HCEC 1CT (cell line): ENCODE measurements at regions not wholly inside any gene's neighbourhood (a gene's known extent, or its start where the extent isn't known, plus 50 kb on each side); places are given as distances from the start of the nearest gene placed in this dataset.

Experiments
- DNase-seq: peaks from one replicate; pipeline ENCODE4 v3.0.0-alpha.2; 2017

DNA sequence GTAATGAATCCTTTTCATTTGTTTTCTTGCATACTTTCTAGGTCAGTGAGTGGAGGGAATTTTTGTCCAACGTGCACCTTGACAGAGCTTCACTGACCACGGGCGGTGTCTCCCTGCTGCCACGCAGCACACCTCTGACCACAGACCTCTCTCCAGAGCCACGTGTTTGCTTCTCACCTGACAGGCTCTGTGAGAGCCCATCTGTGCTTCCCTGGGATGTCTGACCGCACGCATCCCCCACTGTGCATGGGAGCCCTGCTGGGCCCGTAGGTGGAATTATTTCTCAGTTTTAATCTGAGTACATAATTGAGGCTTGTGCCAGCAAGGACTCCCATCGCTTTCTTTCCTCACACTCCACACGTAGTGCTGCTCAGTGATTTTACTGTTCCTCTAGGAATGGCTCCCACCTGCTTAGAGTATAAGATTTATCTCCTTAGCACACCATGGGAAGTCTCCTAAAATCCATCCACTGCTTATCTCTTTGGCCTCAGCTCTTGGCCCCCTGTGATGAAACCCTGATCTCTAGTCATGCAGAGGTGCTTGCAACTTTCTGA is 482.6 kb downstream of the TSN start:
- DNase-seq, result no peak

DNA sequence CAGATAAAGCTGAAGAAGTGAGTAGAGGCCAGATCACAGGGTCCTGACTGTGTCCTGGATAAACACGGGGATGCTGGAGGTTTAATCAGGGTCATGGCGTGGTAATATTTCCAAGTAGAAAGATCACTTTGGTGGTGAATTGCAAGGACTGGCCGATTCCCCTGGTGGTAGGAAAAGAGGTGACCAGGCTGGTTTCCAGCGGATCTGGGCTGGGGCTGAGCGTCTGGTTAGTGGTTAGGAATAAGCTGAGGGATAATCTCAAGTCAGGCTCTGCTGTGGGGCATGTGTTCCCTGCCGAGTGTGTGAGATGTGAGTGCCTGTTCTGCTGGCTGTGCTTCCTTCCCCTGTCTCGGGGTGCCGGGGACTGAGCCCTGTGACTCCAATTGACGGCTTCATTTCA is 484.0 kb downstream of the TSN start:
- no peak for DNase-seq

DNA sequence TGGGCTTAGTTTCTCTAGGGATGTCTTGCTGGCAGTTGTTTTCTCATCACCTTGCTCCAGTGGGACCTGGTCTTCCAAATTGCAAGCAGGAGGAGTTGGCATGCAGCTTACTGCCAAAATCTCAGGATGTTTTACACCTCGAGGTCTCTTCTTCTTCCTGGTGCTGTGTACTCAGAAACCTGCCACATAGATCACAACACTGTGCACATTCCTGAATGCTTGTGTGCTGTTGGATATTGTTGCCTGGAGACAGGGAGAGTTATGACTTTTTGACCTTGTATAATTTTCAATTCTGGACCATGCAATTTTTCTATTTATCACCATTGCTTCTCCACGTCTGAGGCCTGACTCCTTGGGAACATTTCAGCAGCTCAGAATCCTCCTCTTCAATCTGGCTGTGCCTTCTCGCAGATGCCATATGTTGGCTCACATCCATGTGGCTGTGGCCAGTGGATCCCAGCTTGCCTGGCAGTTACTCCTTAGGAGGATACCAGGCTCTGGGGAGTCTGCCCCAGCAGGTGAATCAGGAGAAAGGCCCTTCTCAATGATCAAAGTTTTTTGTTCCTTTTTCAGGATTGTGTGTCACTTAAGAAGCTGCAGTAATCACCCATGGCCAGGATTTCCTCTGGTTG is 489.3 kb downstream of the TSN start:
- no peak for DNase-seq

DNA sequence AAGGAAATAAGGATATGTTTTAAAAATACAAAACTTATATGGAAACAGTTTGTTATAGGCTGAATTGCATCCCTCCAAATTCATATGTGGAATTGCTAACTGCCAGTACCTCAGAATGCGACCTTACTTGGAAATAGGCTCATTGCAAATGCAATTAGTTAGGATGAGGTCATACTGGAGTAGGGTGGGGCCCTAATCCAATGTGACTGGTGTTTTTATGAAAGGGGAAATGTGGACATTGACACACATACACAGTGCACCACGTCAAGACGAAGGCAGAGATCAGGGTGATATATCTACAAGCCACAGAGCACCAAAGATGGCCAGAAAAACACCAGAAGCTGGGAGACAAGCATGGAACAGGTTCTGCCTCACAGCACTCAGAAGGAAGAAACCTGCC is 494.2 kb downstream of the TSN start:
- no peak for DNase-seq

DNA sequence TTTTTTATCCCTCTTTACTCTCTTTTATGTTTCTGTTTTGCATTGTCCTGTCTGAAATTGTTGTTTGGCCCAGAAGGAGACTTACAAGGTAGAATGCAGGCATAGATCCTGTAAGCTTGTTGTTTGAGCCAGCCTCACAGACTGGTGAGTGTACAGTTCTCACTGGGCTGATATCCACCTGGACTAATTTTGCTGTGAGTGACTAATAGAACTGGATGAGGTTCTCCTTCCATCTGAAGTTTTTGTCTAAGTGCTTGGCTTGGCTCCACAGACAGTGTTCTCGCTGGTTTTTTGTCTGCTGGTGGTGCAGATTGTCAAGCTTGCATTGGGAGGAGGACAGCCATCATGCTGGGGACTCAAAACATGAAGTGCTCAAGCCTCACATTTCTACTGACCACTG is 495.7 kb downstream of the TSN start:
- DNase-seq, result no peak

DNA sequence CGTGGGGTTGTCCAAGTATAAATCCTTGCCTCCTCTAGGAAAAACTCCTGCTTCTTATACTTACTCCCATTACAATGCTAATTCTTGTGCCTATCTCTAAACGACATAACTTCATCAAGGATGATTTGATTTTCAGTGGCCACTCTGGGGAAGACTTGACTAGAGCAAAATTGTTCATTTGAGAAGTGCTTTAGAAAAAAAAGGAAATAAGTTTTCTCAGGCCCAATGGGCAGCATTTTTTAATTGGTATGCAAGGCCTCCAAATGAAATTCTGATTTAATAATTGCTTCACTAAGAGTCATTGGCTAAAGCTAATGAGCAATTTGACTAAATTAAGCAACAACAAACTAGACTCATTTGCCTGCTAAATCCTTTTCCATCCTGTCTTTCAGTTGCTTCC is 496.1 kb downstream of the TSN start:
- no peak for DNase-seq

DNA sequence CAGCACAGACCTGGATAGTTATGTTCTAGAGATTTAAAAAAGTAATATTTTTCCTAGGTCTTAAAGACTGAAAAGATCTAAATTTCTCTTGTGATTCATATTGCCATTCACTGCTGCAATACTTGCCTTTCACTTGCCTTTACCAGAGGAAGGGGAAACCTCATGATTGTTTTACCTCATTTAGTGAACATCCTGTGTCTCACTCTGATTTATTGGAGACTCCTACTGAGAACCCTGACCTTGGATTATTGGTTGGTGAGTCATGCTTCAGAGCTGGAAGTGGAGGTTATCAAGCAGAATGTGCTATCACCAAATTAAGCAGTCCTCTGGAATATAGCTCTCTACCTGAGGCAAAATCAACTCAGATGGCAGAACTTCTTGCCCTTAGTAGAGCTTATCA is 500.5 kb downstream of the TSN start:
- no peak for DNase-seq

DNA sequence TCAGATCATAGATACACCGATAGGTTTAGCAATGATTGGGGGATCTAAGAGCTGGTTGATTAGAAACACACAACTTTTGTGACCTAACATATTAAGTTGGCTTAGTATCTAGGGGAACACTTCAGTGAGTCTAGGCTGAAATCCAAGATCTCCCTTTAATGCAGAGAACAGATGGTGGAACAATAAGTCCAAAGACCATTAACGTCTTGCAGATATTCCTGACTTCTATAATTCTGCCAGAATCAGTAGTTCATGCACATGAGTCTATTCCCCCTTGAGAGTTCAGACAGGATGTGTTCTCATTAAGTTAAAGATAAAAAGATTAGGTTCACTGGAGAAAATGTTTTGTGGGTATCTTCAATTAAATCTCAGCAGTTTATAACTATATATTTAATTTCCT is 506.5 kb downstream of the TSN start:
- no peak for DNase-seq

DNA sequence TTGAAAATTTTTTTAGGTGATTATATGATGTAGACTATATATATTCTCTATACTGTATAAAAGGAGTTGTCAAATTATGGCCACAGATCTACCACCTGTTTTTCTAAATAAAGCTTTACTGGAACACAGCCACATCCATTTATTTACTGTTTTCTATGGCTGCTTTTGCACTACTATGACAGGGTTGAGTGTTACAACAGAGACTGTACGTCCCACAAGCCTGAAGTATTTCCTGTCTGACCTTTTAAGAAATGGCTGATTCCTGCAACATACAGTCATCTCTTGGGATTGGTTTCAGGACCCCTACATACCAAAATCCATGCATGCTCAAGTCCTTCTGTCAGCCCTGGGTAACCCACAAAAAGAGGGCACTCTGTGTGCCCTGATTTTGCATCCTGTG is 508.3 kb downstream of the TSN start:
- no peak for DNase-seq

DNA sequence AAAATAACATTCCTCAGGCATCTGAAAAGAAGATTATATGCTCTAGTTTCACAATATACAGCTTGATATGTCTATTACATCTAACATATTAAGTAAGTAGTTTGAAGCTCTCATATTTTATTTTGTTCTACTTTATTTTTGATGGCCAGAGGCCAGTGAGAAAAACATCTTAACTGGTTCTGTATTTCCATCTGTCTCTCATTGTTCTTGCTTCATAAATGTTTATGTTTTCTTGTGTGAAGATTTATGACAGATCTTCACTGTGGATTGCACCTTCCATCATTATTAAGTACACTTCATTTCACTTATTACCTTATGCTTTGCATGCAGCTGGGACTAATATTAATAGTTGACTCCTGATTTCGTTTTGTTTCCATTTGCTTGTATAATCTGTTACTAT is 511.2 kb downstream of the TSN start:
- no peak for DNase-seq

DNA sequence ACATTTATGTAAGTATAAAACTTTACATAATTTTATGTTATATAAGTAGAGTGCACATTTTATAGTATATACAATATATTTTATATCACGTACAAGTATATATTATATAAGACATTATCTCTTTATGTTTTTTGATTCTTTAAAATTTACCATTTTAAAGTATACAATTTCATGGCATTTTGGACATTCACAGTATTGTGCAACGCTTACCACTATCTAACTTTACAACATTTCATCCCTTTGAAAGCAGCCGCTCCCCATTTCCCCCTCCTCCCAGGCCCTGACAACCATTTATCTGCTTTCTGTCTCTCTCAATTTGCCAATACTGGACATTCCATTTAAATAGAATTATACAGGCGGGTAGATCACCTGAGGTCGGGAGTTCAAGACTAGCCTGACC is 512.5 kb downstream of the TSN start:
- DNase-seq, result no peak

DNA sequence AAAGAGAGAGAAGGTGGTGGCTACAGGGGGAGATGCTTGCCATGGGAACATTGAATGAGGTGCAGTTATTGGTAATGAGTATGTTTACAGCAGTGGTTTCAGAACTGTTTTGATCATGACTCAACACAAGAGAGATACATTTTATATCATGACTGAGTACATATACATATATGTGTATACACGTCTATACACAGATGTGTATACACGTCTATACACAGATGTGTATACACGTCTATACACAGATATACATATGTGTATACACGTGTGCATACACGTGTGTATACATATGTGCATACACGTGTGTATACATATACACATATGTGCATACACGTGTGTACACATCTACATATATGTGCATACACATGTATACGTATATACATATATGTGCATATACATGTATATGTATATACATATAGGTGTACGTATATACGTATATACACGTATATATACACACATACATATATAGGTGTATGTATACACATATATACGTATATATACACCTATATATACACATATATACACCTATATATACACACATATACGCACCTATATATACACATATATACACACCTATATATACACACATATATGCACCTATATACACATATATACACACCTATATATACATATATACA is 518.5 kb downstream of the TSN start:
- no peak for DNase-seq

DNA sequence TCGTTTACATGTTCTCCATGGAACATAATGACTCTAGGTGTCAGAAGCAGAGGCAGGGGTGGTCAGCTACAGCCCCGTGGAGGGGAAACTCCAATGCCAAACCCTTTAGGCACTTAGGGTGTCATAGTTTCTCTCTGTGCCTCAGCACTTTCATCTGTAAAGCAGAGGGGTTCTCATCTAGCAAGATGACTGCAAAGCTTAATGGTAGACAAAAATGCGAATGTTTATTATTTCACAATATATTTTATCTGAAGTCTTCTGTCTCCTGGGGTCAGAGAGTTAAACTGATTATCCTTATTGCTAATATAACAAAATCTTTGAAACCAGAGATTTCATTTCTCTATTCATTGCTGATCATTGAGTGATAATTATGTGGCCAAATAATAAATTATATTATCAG is 522.5 kb downstream of the TSN start:
- DNase-seq, result no peak

DNA sequence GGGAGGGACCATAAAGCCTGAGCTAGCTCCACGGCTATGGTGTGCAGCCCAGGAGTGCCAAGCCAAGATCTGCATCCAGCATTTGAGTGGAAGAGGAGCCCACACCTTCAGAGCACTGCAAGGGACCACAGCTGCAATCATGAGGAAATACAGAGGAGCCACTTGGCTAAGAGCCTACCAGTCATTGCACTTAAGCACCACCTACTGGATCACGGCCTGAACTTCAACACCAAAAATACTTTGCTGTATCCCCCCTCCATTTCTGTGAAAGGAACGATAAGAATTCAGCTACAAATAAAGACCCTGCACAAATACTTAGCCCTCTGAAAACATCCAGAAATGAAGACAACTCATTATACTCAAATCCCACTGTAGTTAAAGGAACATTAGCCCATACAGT is 545.3 kb downstream of the TSN start:
- no peak for DNase-seq

DNA sequence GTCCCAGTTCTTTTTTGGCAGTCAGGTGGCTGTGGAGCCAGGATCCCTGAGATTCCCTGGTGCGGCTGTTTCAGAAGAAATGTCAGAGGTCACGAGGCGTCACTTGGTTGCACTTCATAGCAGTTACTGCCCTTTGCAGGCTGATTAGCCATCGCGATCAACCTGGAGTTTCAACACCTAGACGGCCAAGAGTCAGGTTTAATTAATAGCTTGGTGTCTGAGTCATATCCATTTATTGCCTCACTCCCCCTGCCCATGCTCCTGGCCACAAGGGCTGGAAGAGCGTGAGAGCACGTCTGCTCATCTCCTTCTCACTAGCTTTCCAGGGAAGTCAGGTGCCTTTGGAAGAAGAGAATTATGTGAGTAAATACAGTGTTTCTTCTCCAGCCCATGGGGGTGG is 552.3 kb downstream of the TSN start:
- no peak for DNase-seq

DNA sequence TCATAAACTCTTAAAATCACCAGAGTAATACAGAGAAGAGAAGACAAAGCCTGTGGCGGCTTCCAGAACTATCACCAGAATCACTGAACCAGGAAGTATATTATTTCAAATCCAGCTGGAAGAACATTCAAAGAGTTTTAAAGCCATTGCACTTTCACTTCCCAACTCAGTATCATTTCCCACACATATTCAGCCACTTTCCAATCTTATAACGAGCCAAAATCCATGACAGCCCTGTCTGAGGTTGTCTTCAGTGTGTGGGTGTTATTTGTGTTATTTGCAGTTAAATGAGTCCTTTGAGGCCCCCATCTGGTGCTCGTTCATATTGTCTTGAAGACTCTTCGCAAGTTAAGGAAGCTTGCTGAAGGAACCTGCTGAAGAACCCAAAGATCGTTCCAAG is 559.9 kb downstream of the TSN start:
- DNase-seq, result no peak

DNA sequence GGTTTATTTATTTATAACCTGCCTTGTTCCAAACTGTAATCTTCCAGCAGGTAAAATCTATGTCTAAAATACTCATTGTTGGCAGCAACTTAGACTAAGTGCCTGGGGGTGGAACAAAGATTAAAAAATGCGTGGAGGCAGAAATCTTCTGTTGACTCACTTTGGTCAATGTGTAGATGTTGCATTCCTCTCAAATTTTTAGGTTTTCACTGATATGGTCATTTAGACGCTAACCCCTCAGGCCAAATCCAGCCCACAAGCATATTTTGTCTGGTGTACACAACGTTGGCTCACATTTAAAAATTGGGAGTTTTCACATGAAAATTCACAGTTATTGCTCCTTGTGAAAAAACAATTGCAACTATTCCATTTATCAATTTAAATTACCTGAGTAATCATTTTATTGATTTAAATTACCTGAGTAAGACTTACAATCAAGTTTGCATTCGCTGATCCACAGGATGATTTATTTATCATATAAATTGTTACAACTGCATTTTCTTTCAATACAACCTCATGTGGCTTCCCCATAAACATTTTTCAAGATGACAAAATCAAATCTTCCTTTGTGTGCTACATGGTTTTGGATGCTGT is 564.2 kb downstream of the TSN start:
- no peak for DNase-seq

DNA sequence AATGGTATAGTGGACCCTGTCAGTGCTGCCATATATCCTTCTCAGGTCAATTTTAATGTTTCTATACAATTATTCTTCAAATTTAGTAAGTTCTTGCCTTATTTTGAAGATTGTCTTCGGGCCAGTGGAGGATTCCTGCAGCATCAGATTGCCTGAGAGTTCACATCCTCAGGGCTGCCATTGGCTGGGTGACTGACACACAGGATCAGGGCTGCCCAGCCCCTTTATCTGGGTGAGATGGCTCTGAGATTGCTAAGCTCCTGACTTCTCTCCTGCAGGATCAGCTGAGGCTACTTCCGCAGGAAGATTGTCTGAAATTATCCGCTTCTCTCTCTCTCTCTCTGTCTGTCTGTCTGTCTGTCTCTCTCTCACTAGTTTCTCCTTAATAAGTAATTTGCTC is 567.4 kb downstream of the TSN start:
- DNase-seq, result no peak

DNA sequence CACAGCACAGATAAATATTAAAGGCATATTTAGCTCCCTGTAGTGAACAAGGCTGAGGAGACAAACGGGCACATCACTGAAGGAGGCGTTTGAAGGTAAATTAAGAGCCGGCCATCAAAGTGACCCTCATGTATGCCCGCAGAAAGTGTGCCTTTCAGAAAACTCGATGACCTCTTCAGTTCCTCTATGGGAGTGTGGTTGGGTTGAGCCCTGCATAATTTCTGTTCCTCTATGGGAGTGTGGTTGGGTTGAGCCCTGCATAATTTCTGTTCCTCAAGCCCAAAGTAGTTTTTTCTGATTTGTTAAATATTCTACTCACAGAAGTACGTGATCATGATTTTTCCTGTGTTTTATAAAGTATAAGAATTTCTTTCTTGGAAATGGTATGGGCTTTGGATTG is 568.5 kb downstream of the TSN start:
- DNase-seq, result no peak

DNA sequence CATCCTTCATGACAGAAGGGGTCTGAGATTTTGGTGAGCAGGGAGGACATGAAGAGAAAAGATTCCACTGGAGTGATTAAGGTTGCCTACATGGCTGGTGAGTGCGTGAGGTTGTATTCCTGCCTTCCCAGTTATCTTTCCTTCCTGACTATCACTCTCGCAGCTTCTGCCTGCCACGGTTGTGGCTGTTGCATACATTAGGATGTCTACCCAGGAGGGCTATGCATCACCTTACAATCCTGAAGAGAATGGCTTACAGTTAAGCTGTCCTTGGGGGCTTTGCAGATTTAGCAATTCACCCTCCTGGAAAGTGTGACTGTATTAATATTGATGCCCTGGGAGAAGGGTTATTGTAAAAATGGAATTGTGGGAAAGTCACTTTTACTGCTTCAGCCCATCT is 571.0 kb downstream of the TSN start:
- DNase-seq, result no peak

DNA sequence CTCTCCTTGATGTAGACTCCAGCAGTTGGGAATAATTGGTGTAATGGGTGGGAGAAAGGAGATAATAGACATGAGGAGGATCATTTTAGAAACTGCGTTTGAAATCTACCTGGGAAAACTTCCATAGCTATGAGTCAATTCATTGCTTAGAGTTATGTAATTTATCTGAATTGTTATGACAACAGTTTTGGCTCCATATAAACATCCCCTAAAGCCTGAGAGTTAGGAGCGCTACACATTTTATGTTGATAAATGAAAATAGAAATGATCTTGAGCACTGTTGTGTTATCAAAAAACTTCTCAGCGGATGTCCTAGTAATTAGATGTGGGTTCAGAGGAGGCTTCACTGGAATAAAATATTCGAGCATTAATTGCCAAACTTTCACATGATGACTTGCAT is 573.4 kb downstream of the TSN start:
- no peak for DNase-seq

DNA sequence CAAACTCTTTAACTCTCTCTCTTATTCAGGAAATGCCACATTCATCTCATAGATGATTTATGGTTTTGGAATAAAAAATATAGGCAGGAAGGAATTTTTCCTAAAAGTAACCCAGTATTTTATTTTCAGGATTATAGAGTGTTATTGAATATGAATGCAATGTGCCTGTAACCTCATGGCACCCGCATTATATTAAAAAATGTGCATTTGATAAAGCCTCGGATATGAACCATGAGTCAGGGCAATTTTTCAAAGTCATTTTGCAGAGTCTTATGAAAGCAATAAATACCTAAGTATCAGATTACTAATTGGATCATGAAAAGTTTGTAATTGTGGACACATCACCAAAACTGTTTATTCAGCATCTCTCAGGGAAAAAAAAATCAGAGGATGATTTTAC is 573.8 kb downstream of the TSN start:
- DNase-seq, result no peak

DNA sequence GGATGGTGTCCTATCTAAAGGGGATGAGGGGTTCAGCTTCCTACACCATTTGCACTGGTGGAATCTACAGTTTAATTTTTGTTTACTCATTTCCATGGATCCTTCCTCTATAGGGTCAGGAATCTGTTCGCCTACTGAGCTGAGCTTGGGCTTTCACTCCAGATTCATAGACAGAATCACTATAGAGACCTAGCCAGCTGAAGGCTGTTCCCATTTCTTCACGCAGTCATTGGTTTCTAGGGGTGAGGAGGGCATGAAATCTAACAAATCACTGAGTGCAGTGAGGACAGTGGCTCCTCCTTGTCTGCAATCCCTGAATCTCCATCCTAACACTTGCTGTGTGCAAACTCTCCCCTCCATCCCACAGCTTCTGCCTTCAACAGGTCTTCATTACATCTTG is 578.5 kb downstream of the TSN start:
- no peak for DNase-seq

DNA sequence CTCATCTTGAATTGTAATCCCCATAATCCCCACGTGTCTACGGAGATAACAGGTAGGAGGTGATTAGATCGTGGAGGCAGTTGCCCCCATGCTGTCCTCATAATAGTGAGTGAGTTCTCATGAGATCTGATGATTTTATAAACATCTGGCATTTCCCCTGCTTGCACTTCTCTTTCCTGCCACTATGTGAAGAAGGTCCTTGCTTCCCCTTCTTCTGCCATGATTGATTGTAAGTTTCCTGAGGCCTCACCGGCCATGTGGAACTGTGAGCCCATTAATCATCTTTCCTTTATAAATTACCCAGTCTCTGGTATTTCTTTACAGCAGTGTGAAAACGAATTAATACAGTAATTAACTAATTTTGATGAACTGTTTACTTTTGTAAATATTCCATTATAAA is 582.5 kb downstream of the TSN start:
- no peak for DNase-seq

DNA sequence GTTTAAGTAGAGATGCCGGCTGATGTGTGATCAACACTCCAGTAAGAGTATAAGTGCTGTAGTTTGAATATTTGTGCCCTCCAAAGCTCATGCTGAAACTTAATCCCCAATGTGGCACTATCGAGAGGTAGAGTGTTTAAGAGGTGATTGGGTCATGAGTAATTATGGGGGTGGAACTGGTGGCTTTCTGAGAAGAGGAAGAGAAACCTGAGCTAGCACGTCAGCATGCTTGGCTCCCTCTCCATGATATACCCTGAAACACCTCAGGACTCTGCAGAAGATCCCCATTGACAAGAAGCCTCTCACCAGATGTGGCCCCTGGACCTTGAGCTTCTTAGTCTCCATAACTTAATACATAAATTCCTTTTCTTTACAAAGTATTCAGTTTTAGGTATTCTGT is 584.8 kb downstream of the TSN start:
- DNase-seq, result no peak
